ENCODE measurements at regions not wholly inside any gene's neighbourhood (a gene's known extent, or its start where the extent isn't known, plus 50 kb on each side); places are given as distances from the start of the nearest gene placed in this dataset.

GRCh38 chr4:125430086-125430485 lies 115.3 kb downstream of the FAT4 start:
- Histone ChIP-seq H3K27ac (ENCODE audit: low read depth, low read length) (no peak overlapping the region), H2AFZ (ENCODE audit: low read depth, low read length) (no peak overlapping the region), H3K9me3 (ENCODE audit: insufficient read depth, low read depth, low read length) (no peaks in the 10 kb centered on the region), H3K4me1 (ENCODE audit: insufficient read depth, low read length) (peaks cover 3% of the 10 kb centered on the region), H4K20me1 (ENCODE audit: insufficient read depth, low read length) (no peaks in the 10 kb centered on the region), H3K4me2 (ENCODE audit: low read length) (no peak overlapping the region), H3K36me3 (ENCODE audit: insufficient read depth, low read length) (no peaks in the 10 kb centered on the region), H3K4me3 (ENCODE audit: insufficient read depth, low read depth, low read length) (no peak overlapping the region), H3K27me3 (ENCODE audit: insufficient read depth, low read length) (no peaks in the 10 kb centered on the region), H3K79me2 (ENCODE audit: insufficient read depth, low read length) (no peaks in the 10 kb centered on the region), H3K9ac (ENCODE audit: low read length) (no peak overlapping the region)
- Mint-ChIP-seq H3K9me3 (ENCODE audit: unreplicated experiment) (no peaks in the 10 kb centered on the region), H3K4me1 (ENCODE audit: low read depth, unreplicated experiment) (peaks cover 9% of the 10 kb centered on the region), H3K27ac (ENCODE audit: unreplicated experiment) (no peak overlapping the region), H3K4me3 (ENCODE audit: unreplicated experiment) (no peak overlapping the region), H3K27me3 (ENCODE audit: low read depth, unreplicated experiment) (no peaks in the 10 kb centered on the region), H3K36me3 (ENCODE audit: low read depth, unreplicated experiment) (no peaks in the 10 kb centered on the region)
- FAIRE-seq (no peak), DNase-seq (ENCODE audit: low read depth) (no peak)
- no peak for TF ChIP-seq CTCF (IDR thresholded peaks at IDR 0.05; ENCODE audit: insufficient read depth, low read depth, low read length)

- H3K4me3 ChIP-seq (ENCODE audit: insufficient read depth, low read depth, low read length) = no peak overlapping the region
- Mint-ChIP-seq H3K4me3 (ENCODE audit: unreplicated experiment) (no peak overlapping the region), H3K36me3 (ENCODE audit: low read depth, unreplicated experiment) (no peaks in the 10 kb centered on the region), H3K27ac (ENCODE audit: unreplicated experiment) (no peak overlapping the region), H3K4me1 (ENCODE audit: low read depth, unreplicated experiment) (peaks cover 9% of the 10 kb centered on the region), H3K27me3 (ENCODE audit: low read depth, unreplicated experiment) (no peaks in the 10 kb centered on the region), H3K9me3 (ENCODE audit: unreplicated experiment) (no peaks in the 10 kb centered on the region)
- no peaks in the 10 kb centered on the region for H3K27me3 ChIP-seq (ENCODE audit: insufficient read depth, low read length)
- no peak overlapping the region for H3K27ac ChIP-seq (ENCODE audit: low read depth, low read length)
- no peaks in the 10 kb centered on the region for H3K79me2 ChIP-seq (ENCODE audit: insufficient read depth, low read length)
- H3K36me3 ChIP-seq (ENCODE audit: insufficient read depth, low read length) = no peaks in the 10 kb centered on the region
- TF ChIP-seq CTCF (IDR thresholded peaks at IDR 0.05; ENCODE audit: insufficient read depth, low read depth, low read length) (no peak), EZH2 (IDR thresholded peaks at IDR 0.05; ENCODE audit: insufficient read depth, low read length) (no peak)
- no peak overlapping the region for H3K4me2 ChIP-seq (ENCODE audit: low read length)
- H3K9ac ChIP-seq (ENCODE audit: low read length) = no peak overlapping the region
- no peaks in the 10 kb centered on the region for H3K9me3 ChIP-seq (ENCODE audit: insufficient read depth, low read depth, low read length)
- H4K20me1 ChIP-seq (ENCODE audit: insufficient read depth, low read length) = no peaks in the 10 kb centered on the region
- peak; percentile 35 for DNase-seq (ENCODE audit: low read depth)
- FAIRE-seq = no peak
- peaks cover 3% of the 10 kb centered on the region for H3K4me1 ChIP-seq (ENCODE audit: insufficient read depth, low read length)
- no peak overlapping the region for H2AFZ ChIP-seq (ENCODE audit: low read depth, low read length)
These were observed 117.3 kb downstream of the FAT4 start for GRCh38 chr4:125432078-125432477.

- Mint-ChIP-seq H3K4me1 (ENCODE audit: low read depth, unreplicated experiment) (peaks cover 9% of the 10 kb centered on the region), H3K27me3 (ENCODE audit: low read depth, unreplicated experiment) (no peaks in the 10 kb centered on the region), H3K36me3 (ENCODE audit: low read depth, unreplicated experiment) (no peaks in the 10 kb centered on the region), H3K4me3 (ENCODE audit: unreplicated experiment) (no peak overlapping the region), H3K27ac (ENCODE audit: unreplicated experiment) (no peak overlapping the region), H3K9me3 (ENCODE audit: unreplicated experiment) (no peaks in the 10 kb centered on the region)
- Histone ChIP-seq H4K20me1 (ENCODE audit: insufficient read depth, low read length) (no peaks in the 10 kb centered on the region), H3K4me3 (ENCODE audit: insufficient read depth, low read depth, low read length) (no peak overlapping the region), H3K4me1 (ENCODE audit: insufficient read depth, low read length) (peaks cover 3% of the 10 kb centered on the region), H3K9me3 (ENCODE audit: insufficient read depth, low read depth, low read length) (no peaks in the 10 kb centered on the region), H3K9ac (ENCODE audit: low read length) (no peak overlapping the region), H3K4me2 (ENCODE audit: low read length) (peak overlapping the region; percentile 21), H3K79me2 (ENCODE audit: insufficient read depth, low read length) (no peaks in the 10 kb centered on the region), H3K27me3 (ENCODE audit: insufficient read depth, low read length) (no peaks in the 10 kb centered on the region), H3K27ac (ENCODE audit: low read depth, low read length) (peak overlapping the region; percentile 31), H2AFZ (ENCODE audit: low read depth, low read length) (no peak overlapping the region), H3K36me3 (ENCODE audit: insufficient read depth, low read length) (no peaks in the 10 kb centered on the region)
- TF ChIP-seq CTCF (IDR thresholded peaks at IDR 0.05; ENCODE audit: insufficient read depth, low read depth, low read length) = no peak
- no peak for TF ChIP-seq EZH2 (IDR thresholded peaks at IDR 0.05; ENCODE audit: insufficient read depth, low read length)
- DNase-seq (ENCODE audit: low read depth) (peak; percentile 94), FAIRE-seq (peak; percentile 55)
These were observed 118.7 kb downstream of the FAT4 start for GRCh38 chr4:125433453-125433852.
